ENCODE measurements at regions not wholly inside any gene's neighbourhood (a gene's known extent, or its start where the extent isn't known, plus 50 kb on each side); places are given as distances from the start of the nearest gene placed in this dataset.
"Not testable (repeated sequence)": the region's sequence is repeated elsewhere in the genome, so short reads cannot be mapped to it uniquely, and the experiment has no call there.

- Histone ChIP-seq H3K27me3 (ENCODE audit: control insufficient read depth, insufficient read depth, low read length) (no peaks in the 10 kb centered on the region), H3K36me3 (ENCODE audit: control insufficient read depth, insufficient read depth, low read length) (no peaks in the 10 kb centered on the region), H3K4me3 (ENCODE audit: low read depth, low read length) (no peak overlapping the region), H3K4me1 (ENCODE audit: control insufficient read depth, insufficient read depth, low read length) (no peaks in the 10 kb centered on the region), H3K27ac (ENCODE audit: low read depth, low read length) (no peak overlapping the region), H3K9ac (ENCODE audit: low read length) (no peak overlapping the region), H3K9me3 (ENCODE audit: control insufficient read depth, insufficient read depth, low read depth, low read length) (peaks cover 3% of the 10 kb centered on the region; the same call in 1 of the 2 replicates)
These were observed 820.0 kb upstream of the SEMA6A start for GRCh38 chr5:117394506-117395157.

GRCh38 chr5:117393125-117393524 is 818.5 kb upstream of the SEMA6A start:
- Histone ChIP-seq H3K36me3 (ENCODE audit: control insufficient read depth, insufficient read depth, low read length) (no peaks in the 10 kb centered on the region), H3K27ac (ENCODE audit: low read depth, low read length) (no peak overlapping the region), H3K9me3 (ENCODE audit: control insufficient read depth, insufficient read depth, low read depth, low read length) (peaks cover 4% of the 10 kb centered on the region; the same call in 1 of the 2 replicates), H3K9ac (ENCODE audit: low read length) (no peak overlapping the region), H3K4me3 (ENCODE audit: low read depth, low read length) (no peak overlapping the region), H3K27me3 (ENCODE audit: control insufficient read depth, insufficient read depth, low read length) (no peaks in the 10 kb centered on the region), H3K4me1 (ENCODE audit: control insufficient read depth, insufficient read depth, low read length) (no peaks in the 10 kb centered on the region)

- Histone ChIP-seq H3K36me3 (ENCODE audit: control insufficient read depth, insufficient read depth, low read length) (no peaks in the 10 kb centered on the region), H3K9me3 (ENCODE audit: control insufficient read depth, insufficient read depth, low read depth, low read length) (no peaks in the 10 kb centered on the region), H3K4me1 (ENCODE audit: control insufficient read depth, insufficient read depth, low read length) (no peaks in the 10 kb centered on the region), H3K9ac (ENCODE audit: low read length) (no peak overlapping the region), H3K27ac (ENCODE audit: low read depth, low read length) (no peak overlapping the region), H3K4me3 (ENCODE audit: low read depth, low read length) (no peak overlapping the region), H3K27me3 (ENCODE audit: control insufficient read depth, insufficient read depth, low read length) (no peaks in the 10 kb centered on the region)
These were observed 805.7 kb upstream of the SEMA6A start for GRCh38 chr5:117380316-117380715.

GRCh38 chr5:117379521-117379920 is 804.9 kb upstream of the SEMA6A start:
- Histone ChIP-seq H3K4me3 (ENCODE audit: low read depth, low read length) (no peak overlapping the region), H3K4me1 (ENCODE audit: control insufficient read depth, insufficient read depth, low read length) (no peaks in the 10 kb centered on the region), H3K9me3 (ENCODE audit: control insufficient read depth, insufficient read depth, low read depth, low read length) (no peaks in the 10 kb centered on the region), H3K27me3 (ENCODE audit: control insufficient read depth, insufficient read depth, low read length) (no peaks in the 10 kb centered on the region), H3K27ac (ENCODE audit: low read depth, low read length) (no peak overlapping the region), H3K9ac (ENCODE audit: low read length) (no peak overlapping the region), H3K36me3 (ENCODE audit: control insufficient read depth, insufficient read depth, low read length) (no peaks in the 10 kb centered on the region)

GRCh38 chr5:117376748-117377147 is 802.1 kb upstream of the SEMA6A start:
- Histone ChIP-seq H3K9ac (ENCODE audit: low read length) (no peak overlapping the region), H3K4me3 (ENCODE audit: low read depth, low read length) (no peak overlapping the region), H3K36me3 (ENCODE audit: control insufficient read depth, insufficient read depth, low read length) (no peaks in the 10 kb centered on the region), H3K27me3 (ENCODE audit: control insufficient read depth, insufficient read depth, low read length) (no peaks in the 10 kb centered on the region), H3K27ac (ENCODE audit: low read depth, low read length) (no peak overlapping the region), H3K9me3 (ENCODE audit: control insufficient read depth, insufficient read depth, low read depth, low read length) (no peaks in the 10 kb centered on the region), H3K4me1 (ENCODE audit: control insufficient read depth, insufficient read depth, low read length) (no peaks in the 10 kb centered on the region)

- H3K4me1 ChIP-seq (ENCODE audit: control insufficient read depth, insufficient read depth, low read length), result no peaks in the 10 kb centered on the region
- H3K27me3 ChIP-seq (ENCODE audit: control insufficient read depth, insufficient read depth, low read length), result no peaks in the 10 kb centered on the region
- H3K4me3 ChIP-seq (ENCODE audit: low read depth, low read length), result no peak overlapping the region
- H3K9me3 ChIP-seq (ENCODE audit: control insufficient read depth, insufficient read depth, low read depth, low read length), result no peaks in the 10 kb centered on the region
- H3K9ac ChIP-seq (ENCODE audit: low read length), result no peak overlapping the region
- H3K36me3 ChIP-seq (ENCODE audit: control insufficient read depth, insufficient read depth, low read length), result no peaks in the 10 kb centered on the region
- no peak overlapping the region for H3K27ac ChIP-seq (ENCODE audit: low read depth, low read length)
These were observed 785.3 kb upstream of the SEMA6A start for GRCh38 chr5:117359895-117360294.

- H3K4me3 ChIP-seq (ENCODE audit: low read depth, low read length), result no peak overlapping the region
- no peaks in the 10 kb centered on the region; the same call in 1 of the 2 replicates for H3K4me1 ChIP-seq (ENCODE audit: control insufficient read depth, insufficient read depth, low read length)
These were observed 783.3 kb upstream of the SEMA6A start for GRCh38 chr5:117357886-117358285.

GRCh38 chr5:117347280-117347679 is 772.7 kb upstream of the SEMA6A start:
- no peaks in the 10 kb centered on the region for H3K36me3 ChIP-seq (ENCODE audit: control insufficient read depth, insufficient read depth, low read length)
- no peak overlapping the region for H3K4me3 ChIP-seq (ENCODE audit: low read depth, low read length)
- H3K27me3 ChIP-seq (ENCODE audit: control insufficient read depth, insufficient read depth, low read length), result no peaks in the 10 kb centered on the region
- no peaks in the 10 kb centered on the region for H3K9me3 ChIP-seq (ENCODE audit: control insufficient read depth, insufficient read depth, low read depth, low read length)
- no peak overlapping the region for H3K27ac ChIP-seq (ENCODE audit: low read depth, low read length)
- H3K9ac ChIP-seq (ENCODE audit: low read length), result no peak overlapping the region
- peaks cover 6% of the 10 kb centered on the region; the same call in 1 of the 2 replicates for H3K4me1 ChIP-seq (ENCODE audit: control insufficient read depth, insufficient read depth, low read length)

More at GRCh38 chr5:117357886-117358285, 783.3 kb upstream of the SEMA6A start:
- H3K36me3 ChIP-seq (ENCODE audit: control insufficient read depth, insufficient read depth, low read length), result no peaks in the 10 kb centered on the region
- H3K27ac ChIP-seq (ENCODE audit: low read depth, low read length), result no peak overlapping the region
- H3K27me3 ChIP-seq (ENCODE audit: control insufficient read depth, insufficient read depth, low read length), result no peaks in the 10 kb centered on the region
- no peak overlapping the region for H3K9ac ChIP-seq (ENCODE audit: low read length)
- no peaks in the 10 kb centered on the region for H3K9me3 ChIP-seq (ENCODE audit: control insufficient read depth, insufficient read depth, low read depth, low read length)

GRCh38 chr5:117343726-117344125 is 769.1 kb upstream of the SEMA6A start:
- H3K27ac ChIP-seq (ENCODE audit: low read depth, low read length); H3K36me3 ChIP-seq (ENCODE audit: control insufficient read depth, insufficient read depth, low read length); H3K4me1 ChIP-seq (ENCODE audit: control insufficient read depth, insufficient read depth, low read length); H3K27me3 ChIP-seq (ENCODE audit: control insufficient read depth, insufficient read depth, low read length); H3K9me3 ChIP-seq (ENCODE audit: control insufficient read depth, insufficient read depth, low read depth, low read length); H3K9ac ChIP-seq (ENCODE audit: low read length): not testable (repeated sequence)
- peak overlapping the region; percentile 44 for H3K4me3 ChIP-seq (ENCODE audit: low read depth, low read length)

GRCh38 chr5:117337064-117337749 is 762.6 kb upstream of the SEMA6A start:
- no peaks in the 10 kb centered on the region for H3K36me3 ChIP-seq (ENCODE audit: control insufficient read depth, insufficient read depth, low read length)
- H3K27me3 ChIP-seq (ENCODE audit: control insufficient read depth, insufficient read depth, low read length), result no peaks in the 10 kb centered on the region
- peaks cover 8% of the 10 kb centered on the region for H3K9me3 ChIP-seq (ENCODE audit: control insufficient read depth, insufficient read depth, low read depth, low read length)
- no peak overlapping the region for H3K4me3 ChIP-seq (ENCODE audit: low read depth, low read length)
- H3K4me1 ChIP-seq (ENCODE audit: control insufficient read depth, insufficient read depth, low read length), result no peaks in the 10 kb centered on the region
- no peak overlapping the region for H3K27ac ChIP-seq (ENCODE audit: low read depth, low read length)
- H3K9ac ChIP-seq (ENCODE audit: low read length), result no peak overlapping the region

GRCh38 chr5:117336208-117336607 is 761.6 kb upstream of the SEMA6A start:
- H3K4me3 ChIP-seq (ENCODE audit: low read depth, low read length), result no peak overlapping the region
- no peaks in the 10 kb centered on the region for H3K27me3 ChIP-seq (ENCODE audit: control insufficient read depth, insufficient read depth, low read length)
- H3K36me3 ChIP-seq (ENCODE audit: control insufficient read depth, insufficient read depth, low read length), result no peaks in the 10 kb centered on the region
- peaks cover 8% of the 10 kb centered on the region for H3K9me3 ChIP-seq (ENCODE audit: control insufficient read depth, insufficient read depth, low read depth, low read length)
- no peak overlapping the region for H3K27ac ChIP-seq (ENCODE audit: low read depth, low read length)
- no peaks in the 10 kb centered on the region for H3K4me1 ChIP-seq (ENCODE audit: control insufficient read depth, insufficient read depth, low read length)
- no peak overlapping the region for H3K9ac ChIP-seq (ENCODE audit: low read length)
